Adrenal gland (tissue), 9 donors: ENCODE measurements at regions not wholly inside any gene's neighbourhood (a gene's known extent, or its start where the extent isn't known, plus 50 kb on each side); places are given as distances from the start of the nearest gene placed in this dataset.

Source experiments
- DNase-seq, 7 donors: peaks; one replicate each; pipeline ENCODE4 v3.0.0-alpha.2; 2019 to 2020
- H3K27ac ChIP-seq, 5 donors: fragments of 200-600 bp; sonication (generic) in 4 of 5; 1 replicate in 3 of 5; 2 replicates in 2 of 5; pipeline versions ENCODE4 v1.5.1 to v1.8.0; 2016 to 2020; ENCODE audit warnings: mild to moderate bottlenecking in 1 of 5
- H3K27me3 ChIP-seq: fragments of 200-600 bp; 2 replicates; pipeline ENCODE4 v1.8.0; 2021
- H3K36me3 ChIP-seq, 2 donors: fragments of 200-600 bp; replicated peaks in 1 of 2; 1 replicate in 1 of 2; 2 replicates in 1 of 2; pipeline versions ENCODE4 v1.5.1 to v1.8.0; 2018 to 2022
- H3K4me1 ChIP-seq, 2 donors: fragments of 200-600 bp; replicated peaks in 1 of 2; 1 replicate in 1 of 2; 2 replicates in 1 of 2; pipeline versions ENCODE4 v1.5.1 to v1.8.0; 2018 to 2021
- H3K4me3 ChIP-seq, 4 donors: fragments of 200-600 bp; sonication (generic) in 3 of 4; one replicate each; pipeline ENCODE4 v1.5.1; 2016 to 2018
- H3K9me3 ChIP-seq, 3 donors: fragments of 200-600 bp; sonication (generic) in 1 of 3; replicated peaks in 1 of 3; 1 replicate in 2 of 3; 2 replicates in 1 of 3; pipeline versions ENCODE4 v1.5.1 to v1.8.0; 2016 to 2021
- POLR2A ChIP-seq, 2 donors: fragments of 450-650 bp; IDR thresholded peaks; one replicate each; pipeline ENCODE4 v1.6.1; 2017; ENCODE audit warnings: antibody characterized with exemption in 2 of 2, mild to moderate bottlenecking in 2 of 2, moderate library complexity in 1 of 2
- WGBS, 4 donors: extraction: QIAGEN DNeasy Blood & Tissue Kit in 2 of 4; methylation state at CpG; one replicate each; pipeline versions ENCODE4 v1.1.5 to v1.1.7; 2013 to 2017; 5-methylcytosine and 5-hydroxymethylcytosine counted together
- intact Hi-C, 2 donors: fragments of 100-400 bp; cut with DNase I; formaldehyde crosslinking; loops; one replicate each; pipeline versions ENCODE4 v1.14.1 to v1.15.0; 2022 to 2023
- TF ChIP-seq, protein P1 (sequence below), 6 experiments: fragments of 450-650 bp in 4 of 6; fragments of 200-600 bp in 2 of 6; sonication (generic) in 1 of 6; IDR thresholded peaks; 1 replicate in 5 of 6; 2 replicates in 1 of 6; pipeline versions ENCODE4 v1.5.1 to v1.8.0; 2016 to 2021; ENCODE audit warnings: antibody characterized with exemption in 6 of 6, mild to moderate bottlenecking in 2 of 6, moderate library complexity in 1 of 6
- donor health status: healthy with polysubstance abuse.
- donor health status: Bipolar disorder and iron deficiency.
- donor health status: DM: yes; HTN: yes; CAD: no.
- donor health status: DM: no; HTN: no; CAD: no.
- donor health status: DM: no; HTN: no; CAD: no.

DNA sequence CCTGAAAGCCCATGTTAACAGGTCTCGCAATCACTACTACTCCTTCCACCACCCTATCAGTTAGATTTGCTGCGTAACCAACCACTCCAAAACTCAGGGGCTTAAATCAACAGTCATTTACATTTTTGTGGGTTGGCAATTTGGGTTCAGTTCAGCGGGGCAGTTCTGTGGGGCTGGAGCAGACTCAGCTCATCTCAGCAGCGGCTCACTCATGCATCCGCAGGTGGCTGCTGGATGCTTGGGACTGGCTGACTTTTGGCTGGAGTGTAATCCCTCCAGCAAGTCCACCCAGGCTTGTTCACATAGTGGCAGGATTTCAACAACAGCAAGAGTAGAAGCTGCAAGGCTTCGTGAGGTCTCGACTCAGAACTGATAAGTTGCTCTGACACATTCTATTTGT lies 79.2 kb downstream of the NEUROD6 start:
- intact Hi-C loops, result no loop called here
- H3K27me3 ChIP-seq, result no peaks in the 10 kb centered on the region
- no peak overlapping the region for H3K27ac ChIP-seq
- WGBS, 4 donors, result 40 to 59% (median 55%) methylated on average over 6 to 7 of the region's 7 CpGs
- TF ChIP-seq POLR2A (IDR thresholded peaks at IDR 0.05), result no peak
- TF ChIP-seq, protein P1, sequence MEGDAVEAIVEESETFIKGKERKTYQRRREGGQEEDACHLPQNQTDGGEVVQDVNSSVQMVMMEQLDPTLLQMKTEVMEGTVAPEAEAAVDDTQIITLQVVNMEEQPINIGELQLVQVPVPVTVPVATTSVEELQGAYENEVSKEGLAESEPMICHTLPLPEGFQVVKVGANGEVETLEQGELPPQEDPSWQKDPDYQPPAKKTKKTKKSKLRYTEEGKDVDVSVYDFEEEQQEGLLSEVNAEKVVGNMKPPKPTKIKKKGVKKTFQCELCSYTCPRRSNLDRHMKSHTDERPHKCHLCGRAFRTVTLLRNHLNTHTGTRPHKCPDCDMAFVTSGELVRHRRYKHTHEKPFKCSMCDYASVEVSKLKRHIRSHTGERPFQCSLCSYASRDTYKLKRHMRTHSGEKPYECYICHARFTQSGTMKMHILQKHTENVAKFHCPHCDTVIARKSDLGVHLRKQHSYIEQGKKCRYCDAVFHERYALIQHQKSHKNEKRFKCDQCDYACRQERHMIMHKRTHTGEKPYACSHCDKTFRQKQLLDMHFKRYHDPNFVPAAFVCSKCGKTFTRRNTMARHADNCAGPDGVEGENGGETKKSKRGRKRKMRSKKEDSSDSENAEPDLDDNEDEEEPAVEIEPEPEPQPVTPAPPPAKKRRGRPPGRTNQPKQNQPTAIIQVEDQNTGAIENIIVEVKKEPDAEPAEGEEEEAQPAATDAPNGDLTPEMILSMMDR (IDR thresholded peaks at IDR 0.05), result no peak
- H3K36me3 ChIP-seq, result no peaks in the 10 kb centered on the region
- no peaks in the 10 kb centered on the region for H3K9me3 ChIP-seq
- DNase-seq, result no peak
- H3K4me3 ChIP-seq, result no peak overlapping the region
- H3K4me1 ChIP-seq, result no peaks in the 10 kb centered on the region

DNA sequence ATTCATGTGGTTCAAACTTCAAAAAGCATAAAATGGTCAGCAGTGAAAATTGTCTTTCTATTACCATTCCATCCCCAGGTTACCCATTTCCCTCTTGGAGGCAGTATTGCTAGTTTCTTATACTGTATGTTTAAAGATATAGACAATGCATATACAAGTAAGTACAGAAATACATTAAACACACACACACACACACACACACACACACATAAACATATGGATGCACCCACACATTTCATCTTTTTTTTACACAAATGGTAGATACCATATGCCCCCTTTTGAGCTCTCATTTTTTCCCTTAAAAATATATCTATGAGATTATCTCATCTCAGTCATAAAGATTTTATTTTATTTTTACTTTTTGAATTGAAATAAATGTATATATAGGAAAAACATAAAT lies 79.7 kb downstream of the NEUROD6 start:
- H3K4me3 ChIP-seq, result no peak overlapping the region
- intact Hi-C loops, result no loop called here
- no peak overlapping the region for H3K27ac ChIP-seq
- no peaks in the 10 kb centered on the region for H3K4me1 ChIP-seq
- no peak for DNase-seq
- no peak for TF ChIP-seq POLR2A (IDR thresholded peaks at IDR 0.05)
- TF ChIP-seq, protein P1 (IDR thresholded peaks at IDR 0.05), result no peak
- no peaks in the 10 kb centered on the region for H3K36me3 ChIP-seq
- no peaks in the 10 kb centered on the region for H3K9me3 ChIP-seq
- no peaks in the 10 kb centered on the region for H3K27me3 ChIP-seq

DNA sequence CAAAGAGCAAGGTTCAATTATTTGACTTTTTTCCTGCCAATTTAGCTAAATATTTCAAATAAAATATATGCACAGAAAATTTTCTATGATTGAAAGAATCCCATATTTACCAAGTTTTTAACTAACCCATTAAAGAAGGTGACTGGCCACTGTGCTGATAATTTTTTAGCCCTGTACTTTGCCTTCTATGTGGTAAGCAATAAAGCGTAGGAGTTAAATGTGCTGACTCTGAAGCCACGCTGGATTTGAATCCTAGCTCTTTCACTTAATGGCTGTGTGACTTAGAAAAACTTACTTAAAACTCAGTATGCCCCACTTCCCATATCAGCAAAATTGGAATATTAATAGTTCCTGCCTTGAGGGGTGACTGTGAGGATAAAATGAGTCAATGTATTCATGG lies 82.1 kb downstream of the NEUROD6 start:
- Histone ChIP-seq H3K4me1 (no peaks in the 10 kb centered on the region), H3K36me3 (no peaks in the 10 kb centered on the region), H3K27me3 (no peaks in the 10 kb centered on the region), H3K9me3 (no peaks in the 10 kb centered on the region), H3K4me3 (no peak overlapping the region), H3K27ac (no peak overlapping the region)
- TF ChIP-seq, protein P1 (IDR thresholded peaks at IDR 0.05), result no peak
- no peak for TF ChIP-seq POLR2A (IDR thresholded peaks at IDR 0.05)
- WGBS, 4 donors, result 61 to 73% (median 62%) methylated on average over 2 of the region's 2 CpGs
- intact Hi-C loops, result no loop called here
- DNase-seq, result no peak

DNA sequence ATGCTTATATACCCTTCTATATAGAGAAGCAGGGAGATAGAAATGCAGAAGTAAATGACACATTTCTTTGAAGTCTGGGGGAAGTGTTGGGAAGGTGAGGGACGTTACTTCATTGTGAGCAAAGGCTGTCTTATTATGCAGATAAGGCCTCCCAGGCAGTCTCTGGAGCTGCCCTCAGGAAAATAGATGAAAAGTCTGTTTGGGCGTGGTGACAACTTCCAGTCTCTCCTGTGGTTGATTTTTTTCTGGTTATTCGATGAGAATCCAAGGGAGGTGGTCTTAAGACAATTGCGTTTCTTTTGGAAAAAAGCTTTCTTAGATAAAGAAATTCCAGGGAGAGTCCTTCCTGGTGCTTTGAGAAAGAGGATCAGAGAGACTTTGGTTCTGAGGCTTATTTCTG lies 84.0 kb downstream of the NEUROD6 start:
- intact Hi-C loops, result no loop called here
- no peak for DNase-seq
- Histone ChIP-seq H3K9me3 (no peaks in the 10 kb centered on the region), H3K27ac (no peak overlapping the region), H3K4me3 (no peak overlapping the region), H3K27me3 (no peaks in the 10 kb centered on the region), H3K36me3 (no peaks in the 10 kb centered on the region), H3K4me1 (no peaks in the 10 kb centered on the region)
- TF ChIP-seq POLR2A (IDR thresholded peaks at IDR 0.05), result no peak
- TF ChIP-seq, protein P1 (IDR thresholded peaks at IDR 0.05), result no peak
- WGBS, 4 donors, result 52 to 70% (median 57%) methylated on average over 4 of the region's 4 CpGs
